ENCODE measurements at regions not wholly inside any gene's neighbourhood (a gene's known extent, or its start where the extent isn't known, plus 50 kb on each side); places are given as distances from the start of the nearest gene placed in this dataset.

- DNase-seq (ENCODE audit: low read depth) = no peak
Observed at GRCh38 chr7:96638669-96639068, 71.0 kb downstream of the SEM1 start.

- no peak for DNase-seq (ENCODE audit: low read depth)
Observed at GRCh38 chr7:96637522-96637921, 72.1 kb downstream of the SEM1 start.

- no peak for DNase-seq (ENCODE audit: low read depth)
Observed at GRCh38 chr7:96636979-96637378, 72.7 kb downstream of the SEM1 start.

GRCh38 chr7:96636342-96636860 lies 73.2 kb downstream of the SEM1 start:
- DNase-seq (ENCODE audit: low read depth) = no peak

- DNase-seq (ENCODE audit: low read depth) = no peak
Observed at GRCh38 chr7:96629884-96630283, 79.8 kb downstream of the SEM1 start.

- DNase-seq (ENCODE audit: low read depth) = no peak
Observed at GRCh38 chr7:96624954-96625353, 84.7 kb downstream of the SEM1 start.

- no peak for DNase-seq (ENCODE audit: low read depth)
Observed at GRCh38 chr7:96621932-96622331, 87.7 kb downstream of the SEM1 start.

- DNase-seq (ENCODE audit: low read depth) = no peak
Observed at GRCh38 chr7:96614154-96614867, 95.3 kb downstream of the SEM1 start.

GRCh38 chr7:96612034-96612433 lies 97.6 kb downstream of the SEM1 start:
- no peak for DNase-seq (ENCODE audit: low read depth)

- no peak for DNase-seq (ENCODE audit: low read depth)
Observed at GRCh38 chr7:96605045-96605716, 104.5 kb downstream of the SEM1 start.

GRCh38 chr7:96599288-96599936 lies 110.2 kb downstream of the SEM1 start:
- no peak for DNase-seq (ENCODE audit: low read depth)

GRCh38 chr7:96598421-96598820 lies 111.2 kb downstream of the SEM1 start:
- no peak for DNase-seq (ENCODE audit: low read depth)

- no peak for DNase-seq (ENCODE audit: low read depth)
Observed at GRCh38 chr7:96596120-96596826, 113.4 kb downstream of the SEM1 start.

GRCh38 chr7:96591900-96592676 lies 117.6 kb downstream of the SEM1 start:
- DNase-seq (ENCODE audit: low read depth) = no peak

- DNase-seq (ENCODE audit: low read depth) = no peak
Observed at GRCh38 chr7:96591159-96591899, 118.3 kb downstream of the SEM1 start.

- no peak for DNase-seq (ENCODE audit: low read depth)
Observed at GRCh38 chr7:96589038-96589437, 120.6 kb downstream of the SEM1 start.

- no peak for DNase-seq (ENCODE audit: low read depth)
Observed at GRCh38 chr7:96579119-96579518, 130.5 kb downstream of the SEM1 start.

- DNase-seq (ENCODE audit: low read depth) = no peak
Observed at GRCh38 chr7:96578606-96579005, 131.0 kb downstream of the SEM1 start.

GRCh38 chr7:96563409-96563808 lies 146.2 kb downstream of the SEM1 start:
- DNase-seq (ENCODE audit: low read depth) = no peak

- no peak for DNase-seq (ENCODE audit: low read depth)
Observed at GRCh38 chr7:96562966-96563365, 146.7 kb downstream of the SEM1 start.

- DNase-seq (ENCODE audit: low read depth) = no peak
Observed at GRCh38 chr7:96562458-96562857, 147.2 kb downstream of the SEM1 start.

Measured in activated T-cell treated with anti-CD3 and anti-CD28 coated beads for 24 hours (primary cell).